Mammary epithelial cell (primary cell): ENCODE measurements at regions not wholly inside any gene's neighbourhood (a gene's known extent, or its start where the extent isn't known, plus 50 kb on each side); places are given as distances from the start of the nearest gene placed in this dataset.

Experiments
- EZH2 ChIP-seq: IDR thresholded peaks from 2 replicates; pipeline ENCODE4 v1.6.1; 2012; ENCODE audit warnings: low read length, inconsistent platforms, borderline replicate concordance
- TF ChIP-seq, protein P1 (sequence below), 2 donors: IDR thresholded peaks in 1 of 2; conservative IDR thresholded peaks in 1 of 2; 2 replicates each; pipeline ENCODE4 v1.5.1; 2011 to 2012; ENCODE audit warnings: inconsistent platforms in 2 of 2, low read length in 2 of 2, mild to moderate bottlenecking in 2 of 2, control low read depth in 1 of 2, low read depth in 1 of 2; ENCODE audit not compliant: insufficient read depth in 1 of 2; ENCODE audit errors: extremely low read depth in 1 of 2

DNA sequence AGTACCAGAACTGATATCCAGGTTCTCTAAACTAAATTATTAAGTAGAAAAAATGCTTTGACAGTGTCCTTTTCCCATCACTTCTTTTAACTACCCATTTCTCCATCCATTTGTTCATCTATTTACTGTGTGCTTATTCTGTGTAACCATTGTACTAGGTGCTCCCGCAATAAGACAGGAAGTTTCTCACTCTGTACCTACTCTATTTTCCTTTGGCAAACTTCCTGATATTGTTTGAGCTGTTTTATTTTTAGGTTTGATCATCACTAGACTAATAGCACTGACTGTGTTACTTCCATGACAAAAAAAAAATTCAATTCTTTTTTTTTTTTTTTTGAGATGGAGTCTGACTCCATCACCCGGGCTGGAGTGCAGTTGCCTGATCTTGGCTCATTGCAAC lies 102.5 kb upstream of the CASK start:
- TF ChIP-seq, protein P1, sequence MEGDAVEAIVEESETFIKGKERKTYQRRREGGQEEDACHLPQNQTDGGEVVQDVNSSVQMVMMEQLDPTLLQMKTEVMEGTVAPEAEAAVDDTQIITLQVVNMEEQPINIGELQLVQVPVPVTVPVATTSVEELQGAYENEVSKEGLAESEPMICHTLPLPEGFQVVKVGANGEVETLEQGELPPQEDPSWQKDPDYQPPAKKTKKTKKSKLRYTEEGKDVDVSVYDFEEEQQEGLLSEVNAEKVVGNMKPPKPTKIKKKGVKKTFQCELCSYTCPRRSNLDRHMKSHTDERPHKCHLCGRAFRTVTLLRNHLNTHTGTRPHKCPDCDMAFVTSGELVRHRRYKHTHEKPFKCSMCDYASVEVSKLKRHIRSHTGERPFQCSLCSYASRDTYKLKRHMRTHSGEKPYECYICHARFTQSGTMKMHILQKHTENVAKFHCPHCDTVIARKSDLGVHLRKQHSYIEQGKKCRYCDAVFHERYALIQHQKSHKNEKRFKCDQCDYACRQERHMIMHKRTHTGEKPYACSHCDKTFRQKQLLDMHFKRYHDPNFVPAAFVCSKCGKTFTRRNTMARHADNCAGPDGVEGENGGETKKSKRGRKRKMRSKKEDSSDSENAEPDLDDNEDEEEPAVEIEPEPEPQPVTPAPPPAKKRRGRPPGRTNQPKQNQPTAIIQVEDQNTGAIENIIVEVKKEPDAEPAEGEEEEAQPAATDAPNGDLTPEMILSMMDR (conservative IDR thresholded peaks at IDR 0.05 in 1 of 2, IDR thresholded peaks at IDR 0.05 in 1 of 2; ENCODE audit: extremely low read depth in 1 of 2, insufficient read depth in 1 of 2, low read depth in 1 of 2, low read length in 2 of 2): no peak
- TF ChIP-seq EZH2: no peak
